Sigmoid colon (tissue), 6 donors: ENCODE measurements at regions not wholly inside any gene's neighbourhood (a gene's known extent, or its start where the extent isn't known, plus 50 kb on each side); places are given as distances from the start of the nearest gene placed in this dataset.

Experiments used
- DNase-seq: peaks from one replicate; pipeline ENCODE4 v3.0.0-alpha.2; 2019
- H3K27ac ChIP-seq, 4 donors: fragments of 200-600 bp; sonication (generic); one replicate each; pipeline ENCODE4 v1.5.1; 2016 to 2019; ENCODE audit warnings: mild to moderate bottlenecking in 1 of 4
- H3K27me3 ChIP-seq, 3 donors: fragments of 200-600 bp; sonication (generic); one replicate each; pipeline ENCODE4 v1.5.1; 2019; ENCODE audit warnings: mild to moderate bottlenecking in 1 of 3
- H3K36me3 ChIP-seq, 4 donors: fragments of 200-600 bp; sonication (generic); one replicate each; pipeline ENCODE4 v1.5.1; 2016 to 2019
- H3K4me1 ChIP-seq, 4 donors: fragments of 200-600 bp; sonication (generic); one replicate each; pipeline ENCODE4 v1.5.1; 2017 to 2019
- H3K4me3 ChIP-seq, 4 donors: fragments of 200-600 bp; sonication (generic); one replicate each; pipeline ENCODE4 v1.5.1; 2017 to 2019; ENCODE audit warnings: mild to moderate bottlenecking in 2 of 4, moderate library complexity in 1 of 4
- H3K9me3 ChIP-seq, 4 donors: fragments of 200-600 bp in 3 of 4; sonication (generic) in 3 of 4; one replicate each; pipeline versions ENCODE4 v1.5.1 to v1.6.1; 2013 to 2019
- EP300 ChIP-seq, 4 donors: sonication (generic); formaldehyde crosslinking; IDR thresholded peaks; one replicate each; pipeline ENCODE4 v1.6.1; 2017; ENCODE audit warnings: antibody characterized with exemption in 4 of 4
- POLR2A ChIP-seq, 2 donors: fragments of 450-650 bp; IDR thresholded peaks; one replicate each; pipeline ENCODE4 v1.6.1; 2016; ENCODE audit warnings: antibody characterized with exemption in 2 of 2, mild to moderate bottlenecking in 2 of 2, moderate library complexity in 2 of 2
- POLR2AphosphoS5 ChIP-seq, 4 donors: sonication (generic); formaldehyde crosslinking; IDR thresholded peaks; one replicate each; pipeline ENCODE4 v1.6.1; 2017; ENCODE audit warnings: antibody characterized with exemption in 4 of 4
- WGBS, 2 donors: extraction: QIAGEN DNeasy Blood & Tissue Kit; methylation state at CpG; one replicate each; pipeline ENCODE4 v1.1.7; 2013; 5-methylcytosine and 5-hydroxymethylcytosine counted together
- intact Hi-C: fragments of 100-400 bp; cut with DNase I; formaldehyde crosslinking; loops from one replicate; pipeline ENCODE4 v1.15.1; 2023
- TF ChIP-seq, protein P1 (sequence below), 4 experiments: fragments of 450-650 bp in 3 of 4; fragments of 200-600 bp in 1 of 4; IDR thresholded peaks; one replicate each; pipeline ENCODE4 v1.5.1; 2016 to 2019; ENCODE audit warnings: antibody characterized with exemption in 4 of 4, mild to moderate bottlenecking in 3 of 4, moderate library complexity in 2 of 4
- donor health status: healthy with polysubstance abuse.
- donor health status: healthy.

DNA sequence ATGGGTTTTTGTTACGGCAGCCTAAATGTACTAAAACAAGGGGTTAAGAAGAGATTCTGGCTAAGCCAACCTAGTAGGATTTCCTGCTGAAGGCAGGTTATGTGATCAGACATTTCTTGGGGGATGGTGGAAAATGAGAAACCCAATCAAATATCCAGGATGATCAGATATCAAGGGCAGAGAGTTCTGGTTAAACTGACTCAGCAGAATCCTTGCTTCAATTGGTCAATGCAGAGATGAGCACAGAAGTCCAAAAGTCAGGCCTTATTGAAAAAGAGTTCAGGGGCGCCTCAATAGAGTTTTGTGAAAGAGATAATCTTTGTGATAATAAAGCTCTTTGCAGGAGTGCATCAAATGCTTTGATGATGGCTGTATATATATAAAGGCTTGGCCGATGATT lies 237.1 kb downstream of the AMY1C start:
- Histone ChIP-seq H3K27me3 (no peaks in the 10 kb centered on the region), H3K9me3 (no peaks in the 10 kb centered on the region), H3K27ac (no peak overlapping the region), H3K4me1 (no peaks in the 10 kb centered on the region), H3K36me3 (no peaks in the 10 kb centered on the region), H3K4me3 (no peak overlapping the region)
- DNase-seq: no peak
- intact Hi-C loops: no loop called here
- 85 to 91% methylated on average over 3 of the region's 3 CpGs for WGBS, 2 donors
- TF ChIP-seq, protein P1, sequence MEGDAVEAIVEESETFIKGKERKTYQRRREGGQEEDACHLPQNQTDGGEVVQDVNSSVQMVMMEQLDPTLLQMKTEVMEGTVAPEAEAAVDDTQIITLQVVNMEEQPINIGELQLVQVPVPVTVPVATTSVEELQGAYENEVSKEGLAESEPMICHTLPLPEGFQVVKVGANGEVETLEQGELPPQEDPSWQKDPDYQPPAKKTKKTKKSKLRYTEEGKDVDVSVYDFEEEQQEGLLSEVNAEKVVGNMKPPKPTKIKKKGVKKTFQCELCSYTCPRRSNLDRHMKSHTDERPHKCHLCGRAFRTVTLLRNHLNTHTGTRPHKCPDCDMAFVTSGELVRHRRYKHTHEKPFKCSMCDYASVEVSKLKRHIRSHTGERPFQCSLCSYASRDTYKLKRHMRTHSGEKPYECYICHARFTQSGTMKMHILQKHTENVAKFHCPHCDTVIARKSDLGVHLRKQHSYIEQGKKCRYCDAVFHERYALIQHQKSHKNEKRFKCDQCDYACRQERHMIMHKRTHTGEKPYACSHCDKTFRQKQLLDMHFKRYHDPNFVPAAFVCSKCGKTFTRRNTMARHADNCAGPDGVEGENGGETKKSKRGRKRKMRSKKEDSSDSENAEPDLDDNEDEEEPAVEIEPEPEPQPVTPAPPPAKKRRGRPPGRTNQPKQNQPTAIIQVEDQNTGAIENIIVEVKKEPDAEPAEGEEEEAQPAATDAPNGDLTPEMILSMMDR (IDR thresholded peaks at IDR 0.05): no peak
- TF ChIP-seq POLR2A (IDR thresholded peaks at IDR 0.05): no peak
- TF ChIP-seq POLR2AphosphoS5 (IDR thresholded peaks at IDR 0.05): no peak
- TF ChIP-seq EP300 (IDR thresholded peaks at IDR 0.05): no peak

DNA sequence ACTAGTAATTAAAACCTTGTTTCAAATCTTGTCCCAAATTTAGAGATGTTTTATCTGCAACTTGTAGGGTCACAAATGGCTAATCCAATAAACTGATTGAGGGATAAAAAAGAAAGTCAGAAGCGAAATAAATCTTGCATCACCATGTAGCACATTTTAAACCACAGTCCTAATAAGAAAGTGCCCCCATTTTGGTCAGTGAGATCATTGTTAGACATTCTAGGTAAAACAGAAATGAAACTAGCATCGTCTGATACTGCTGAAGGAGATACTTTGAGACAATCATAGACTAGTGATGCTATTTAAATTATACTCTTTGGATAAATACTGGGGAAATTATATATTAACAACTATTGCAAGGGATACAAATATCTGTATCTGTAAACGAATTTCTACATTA lies 247.9 kb downstream of the AMY1C start:
- intact Hi-C loops: no loop called here
- H3K27ac ChIP-seq: no peak overlapping the region
- TF ChIP-seq, protein P1 (IDR thresholded peaks at IDR 0.05): no peak
- no peak for TF ChIP-seq POLR2AphosphoS5 (IDR thresholded peaks at IDR 0.05)
- TF ChIP-seq POLR2A (IDR thresholded peaks at IDR 0.05): no peak
- H3K27me3 ChIP-seq: no peaks in the 10 kb centered on the region
- H3K4me1 ChIP-seq: no peaks in the 10 kb centered on the region
- 27 to 50% methylated on average over 3 of the region's 3 CpGs for WGBS, 2 donors
- H3K36me3 ChIP-seq: no peaks in the 10 kb centered on the region
- H3K4me3 ChIP-seq: no peak overlapping the region
- no peaks in the 10 kb centered on the region for H3K9me3 ChIP-seq
- no peak for DNase-seq

DNA sequence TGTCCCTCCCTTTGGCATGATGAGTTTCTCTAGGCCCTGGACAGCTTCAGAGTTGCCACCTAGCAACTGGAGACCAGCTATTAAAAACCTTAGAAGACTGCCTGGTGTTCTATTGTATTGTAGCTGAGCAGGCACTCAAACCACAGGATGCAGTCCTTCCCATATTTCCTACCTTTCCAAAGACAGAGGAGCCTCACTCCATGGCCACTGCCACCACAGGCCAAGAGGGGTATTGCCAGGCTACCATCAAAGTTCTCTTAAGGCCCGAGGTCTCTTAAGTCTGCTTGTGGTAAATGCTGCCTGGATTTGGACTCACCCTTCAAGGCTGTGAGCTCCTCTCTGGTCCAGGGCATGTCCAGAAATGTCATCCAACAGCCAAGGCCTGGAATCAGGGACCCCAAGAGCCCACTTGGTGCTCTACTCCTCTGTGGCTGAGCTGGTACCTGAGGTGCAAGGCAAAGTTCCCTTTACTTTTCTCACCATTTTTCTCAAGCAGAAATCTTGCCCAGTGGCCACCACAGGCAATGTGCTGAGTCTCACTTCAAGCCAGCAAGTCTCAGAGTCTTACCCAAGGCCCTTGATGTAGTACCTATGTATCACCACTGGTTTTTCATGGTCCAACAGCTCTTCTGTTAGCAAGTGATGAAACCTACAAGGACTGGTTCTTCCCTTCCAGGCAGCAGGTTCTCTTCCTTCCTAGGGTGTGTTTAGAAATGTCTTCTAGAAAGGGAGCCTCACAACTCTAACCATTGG lies 269.4 kb downstream of the AMY1C start:
- Histone ChIP-seq H3K27me3 (no peaks in the 10 kb centered on the region), H3K27ac (no peak overlapping the region), H3K9me3 (peaks cover 0 to 2% (median 0%) of the 10 kb centered on the region in 4 donors), H3K4me1 (no peaks in the 10 kb centered on the region), H3K36me3 (no peaks in the 10 kb centered on the region), H3K4me3 (no peak overlapping the region)
- TF ChIP-seq POLR2AphosphoS5 (IDR thresholded peaks at IDR 0.05): no peak
- TF ChIP-seq EP300 (IDR thresholded peaks at IDR 0.05): no peak
- TF ChIP-seq, protein P1 (IDR thresholded peaks at IDR 0.05): no peak
- intact Hi-C loops: no loop called here
- 76 to 80% methylated on average over 1 of the region's 1 CpG for WGBS, 2 donors
- DNase-seq: no peak

DNA sequence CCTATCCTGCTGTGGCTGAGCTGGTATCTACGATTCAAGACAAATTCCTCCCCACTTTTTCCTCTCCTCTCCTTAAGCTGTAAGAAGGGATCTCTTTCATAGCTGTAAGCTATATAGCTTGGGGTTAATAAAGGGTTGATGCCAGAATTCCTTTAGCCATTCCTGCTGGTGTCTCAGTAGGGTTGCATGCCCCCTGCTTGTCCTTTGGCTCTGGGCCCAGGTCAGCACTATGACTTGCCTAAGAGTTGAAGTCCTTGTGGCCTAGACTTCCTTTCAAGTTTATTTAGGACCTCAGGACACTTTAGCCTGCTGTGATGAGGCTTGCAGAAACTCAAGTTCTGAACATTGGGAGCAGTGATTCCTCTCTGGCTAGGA lies 270.0 kb downstream of the AMY1C start:
- H3K27ac ChIP-seq: no peak overlapping the region
- H3K4me3 ChIP-seq: no peak overlapping the region
- H3K9me3 ChIP-seq: peaks cover 0 to 2% (median 0%) of the 10 kb centered on the region in 4 donors
- H3K4me1 ChIP-seq: no peaks in the 10 kb centered on the region
- intact Hi-C loops: no loop called here
- no peak for TF ChIP-seq POLR2A (IDR thresholded peaks at IDR 0.05)
- TF ChIP-seq POLR2AphosphoS5 (IDR thresholded peaks at IDR 0.05): no peak
- TF ChIP-seq EP300 (IDR thresholded peaks at IDR 0.05): no peak
- TF ChIP-seq, protein P1 (IDR thresholded peaks at IDR 0.05): no peak
- H3K27me3 ChIP-seq: no peaks in the 10 kb centered on the region
- H3K36me3 ChIP-seq: no peaks in the 10 kb centered on the region
- DNase-seq: no peak
- 79 to 82% methylated on average over 1 of the region's 1 CpG for WGBS, 2 donors
